Neural crest cell (in vitro differentiated cells): ENCODE measurements at regions not wholly inside any gene's neighbourhood (a gene's known extent, or its start where the extent isn't known, plus 50 kb on each side); places are given as distances from the start of the nearest gene placed in this dataset.

Experiments
- DNase-seq: peaks from one replicate; pipeline ENCODE4 v3.0.0; 2021; ENCODE audit warnings: low read depth, mixed read lengths, low spot score
- H3K27ac Mint-ChIP-seq: one replicate; pipeline ENCODE4 v1.8.0; 2021; ENCODE audit warnings: mild to moderate bottlenecking, mixed read lengths; ENCODE audit not compliant: unreplicated experiment
- H3K27me3 Mint-ChIP-seq: 2 replicates; pipeline ENCODE4 v1.8.0; 2021; ENCODE audit warnings: low read depth, mild to moderate bottlenecking, mixed read lengths
- H3K36me3 Mint-ChIP-seq: 2 replicates; pipeline ENCODE4 v1.8.0; 2021; ENCODE audit warnings: low read depth, mild to moderate bottlenecking, mixed read lengths
- H3K4me1 Mint-ChIP-seq: 2 replicates; pipeline ENCODE4 v1.8.0; 2021; ENCODE audit warnings: mixed read lengths
- H3K4me3 Mint-ChIP-seq: one replicate; pipeline ENCODE4 v1.8.0; 2021; ENCODE audit warnings: mild to moderate bottlenecking, mixed read lengths
- H3K9me3 Mint-ChIP-seq: 2 replicates; pipeline ENCODE4 v1.8.0; 2021; ENCODE audit warnings: mixed read lengths
- CTCF ChIP-seq: fragments of 200-600 bp; sonication (generic); conservative IDR thresholded peaks from 2 replicates; pipeline ENCODE4 v1.5.0; 2021; ENCODE audit warnings: antibody characterized with exemption, mild to moderate bottlenecking

GRCh38 chr10:44696496-44696895 lies 214.6 kb upstream of the TMEM72 start:
- Mint-ChIP-seq H3K27me3 (no peaks in the 10 kb centered on the region), H3K4me3 (no peak overlapping the region), H3K27ac (peak overlapping the region; percentile 27), H3K36me3 (no peaks in the 10 kb centered on the region), H3K9me3 (peaks cover 2% of the 10 kb centered on the region), H3K4me1 (peaks cover 3% of the 10 kb centered on the region)
- TF ChIP-seq CTCF, result no peak
- no peak for DNase-seq

- H3K36me3 Mint-ChIP-seq, result no peaks in the 10 kb centered on the region
These were observed 214.0 kb upstream of the TMEM72 start for GRCh38 chr10:44697116-44697515.

DNA sequence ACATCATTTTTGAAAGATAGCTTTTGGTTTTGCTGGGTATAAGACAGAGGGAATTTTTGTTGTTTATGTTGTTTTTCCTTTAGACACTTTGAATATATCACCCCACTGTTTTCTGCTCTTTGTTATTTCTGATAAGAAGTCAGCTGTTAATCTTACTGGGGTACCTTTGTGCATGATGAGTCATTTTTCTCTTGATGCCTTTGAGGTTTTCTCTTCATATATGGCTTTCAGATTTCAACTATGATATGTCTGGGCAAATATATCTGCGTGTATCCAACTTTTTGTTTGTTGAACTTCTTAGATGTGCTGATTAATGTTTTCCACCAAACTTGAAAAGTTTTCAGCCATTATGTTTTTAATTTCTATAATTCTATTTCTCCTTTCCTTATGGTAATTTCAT lies 208.6 kb upstream of the TMEM72 start:
- no peak for TF ChIP-seq CTCF
- peaks cover 4% of the 10 kb centered on the region for H3K36me3 Mint-ChIP-seq
- H3K4me3 Mint-ChIP-seq, result no peak overlapping the region
- H3K4me1 Mint-ChIP-seq, result peaks cover 6% of the 10 kb centered on the region
- no peak overlapping the region for H3K27ac Mint-ChIP-seq
- H3K9me3 Mint-ChIP-seq, result peaks cover 12% of the 10 kb centered on the region
- H3K27me3 Mint-ChIP-seq, result no peaks in the 10 kb centered on the region
- DNase-seq, result no peak

More at GRCh38 chr10:44697116-44697515, 214.0 kb upstream of the TMEM72 start:
- no peak for TF ChIP-seq CTCF
- Mint-ChIP-seq H3K27ac (no peak overlapping the region), H3K9me3 (peaks cover 2% of the 10 kb centered on the region), H3K27me3 (no peaks in the 10 kb centered on the region), H3K4me1 (peaks cover 3% of the 10 kb centered on the region), H3K4me3 (no peak overlapping the region)
- DNase-seq, result no peak

DNA sequence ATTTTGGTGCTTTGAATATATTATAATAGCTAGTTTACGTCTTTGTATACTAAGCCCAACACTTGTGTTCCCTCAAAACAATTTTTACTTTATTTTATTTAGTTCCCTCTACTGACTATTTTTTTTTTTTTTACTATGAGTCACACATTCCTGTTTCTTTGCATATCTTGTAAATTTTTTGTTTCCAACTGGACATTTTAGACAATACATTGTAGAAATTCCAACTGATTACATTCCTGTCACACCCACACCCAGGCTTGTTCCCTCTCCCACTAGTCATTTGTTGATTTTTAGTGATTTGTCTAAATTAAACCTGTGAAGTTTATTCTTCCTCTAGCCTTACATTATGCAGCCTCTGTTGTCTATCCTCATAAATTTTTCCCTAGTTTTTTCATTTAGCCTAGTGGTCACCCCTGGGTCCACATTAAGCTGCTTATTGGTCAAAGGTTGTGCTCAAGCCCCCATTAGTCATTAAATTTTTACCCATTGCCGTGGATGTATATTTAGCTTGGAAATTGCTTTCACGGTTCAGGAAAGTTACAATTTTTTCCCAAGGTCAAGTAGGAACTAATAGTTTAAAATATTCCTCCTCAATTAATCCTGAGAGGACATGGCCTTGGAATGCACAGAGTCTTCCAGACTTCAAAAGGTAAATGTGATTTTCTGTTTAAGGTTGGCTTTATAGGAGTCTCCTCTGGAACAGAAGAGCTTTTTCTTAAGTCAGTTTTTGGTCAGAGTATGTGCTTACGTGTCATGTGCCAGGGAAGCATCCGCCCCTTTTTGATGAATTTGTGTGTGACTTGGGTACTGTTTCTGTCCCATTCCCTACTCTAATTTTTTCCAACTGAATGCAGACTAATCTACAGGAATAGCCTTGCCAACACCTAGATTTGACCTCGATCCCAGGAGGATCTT lies 207.6 kb upstream of the TMEM72 start:
- H3K9me3 Mint-ChIP-seq, result peaks cover 12% of the 10 kb centered on the region
- H3K27me3 Mint-ChIP-seq, result no peaks in the 10 kb centered on the region
- TF ChIP-seq CTCF, result no peak
- DNase-seq, result no peak
- peaks cover 4% of the 10 kb centered on the region for H3K36me3 Mint-ChIP-seq
- H3K4me1 Mint-ChIP-seq, result peaks cover 6% of the 10 kb centered on the region
- no peak overlapping the region for H3K4me3 Mint-ChIP-seq
- no peak overlapping the region for H3K27ac Mint-ChIP-seq

DNA sequence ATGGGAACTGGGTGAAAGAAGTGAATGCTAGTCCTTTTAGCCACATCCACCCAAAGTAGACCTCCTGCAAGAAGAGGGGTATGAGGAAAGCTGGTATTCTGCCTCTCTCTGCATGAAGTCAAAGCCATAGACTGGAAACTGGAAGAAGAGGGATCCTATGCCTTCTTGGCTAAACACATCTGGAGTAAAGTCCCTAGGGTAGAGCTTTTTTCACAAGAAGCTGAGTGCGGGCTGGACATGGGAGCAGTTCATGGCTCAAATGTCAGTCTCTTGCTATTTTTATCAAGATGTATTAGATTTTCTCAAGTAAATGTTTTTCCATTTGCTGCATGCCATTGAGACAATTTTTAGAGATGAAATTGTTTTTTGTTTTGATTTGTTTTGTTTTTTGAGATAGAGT lies 206.5 kb upstream of the TMEM72 start:
- peaks cover 6% of the 10 kb centered on the region for H3K4me1 Mint-ChIP-seq
- H3K27ac Mint-ChIP-seq, result no peak overlapping the region
- TF ChIP-seq CTCF, result no peak
- DNase-seq, result no peak
- H3K9me3 Mint-ChIP-seq, result peaks cover 12% of the 10 kb centered on the region
- peaks cover 4% of the 10 kb centered on the region for H3K36me3 Mint-ChIP-seq
- no peak overlapping the region for H3K4me3 Mint-ChIP-seq
- no peaks in the 10 kb centered on the region for H3K27me3 Mint-ChIP-seq
